ENCODE measurements at regions not wholly inside any gene's neighbourhood (a gene's known extent, or its start where the extent isn't known, plus 50 kb on each side); places are given as distances from the start of the nearest gene placed in this dataset.

DNA sequence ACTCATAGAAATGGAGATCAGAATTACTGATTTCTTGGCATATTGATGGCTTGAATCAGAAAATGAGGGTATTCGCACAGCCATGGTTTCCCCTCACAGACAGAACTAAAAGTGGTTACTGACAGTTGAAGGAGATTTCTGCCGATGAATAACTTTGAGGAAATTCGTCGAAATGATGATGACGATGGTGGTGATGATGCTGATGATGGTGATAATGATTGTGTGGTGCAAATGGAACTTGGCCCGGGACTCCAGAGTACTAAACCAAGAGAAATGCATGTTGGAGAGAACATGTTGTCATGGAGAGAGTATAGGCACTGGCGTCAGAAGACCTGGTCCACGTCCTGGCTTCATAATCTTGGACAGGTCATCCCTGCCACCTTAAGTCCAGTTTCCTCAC, 163.2 kb downstream of the EVX1 start:
- H3K36me3 Mint-ChIP-seq (ENCODE audit: low read depth) = no peaks in the 10 kb centered on the region
- H3K27me3 Mint-ChIP-seq (ENCODE audit: low read depth) = peaks cover 4% of the 10 kb centered on the region
- H3K27ac Mint-ChIP-seq = no peak overlapping the region
- no peak overlapping the region for H3K4me3 Mint-ChIP-seq
- no peak for TF ChIP-seq CTCF (IDR thresholded peaks at IDR 0.05; ENCODE audit: unreplicated experiment in 3 of 3)
- H3K4me1 Mint-ChIP-seq = no peaks in the 10 kb centered on the region
- H3K9me3 Mint-ChIP-seq = peaks cover 8% of the 10 kb centered on the region

- Mint-ChIP-seq H3K4me1 (no peaks in the 10 kb centered on the region), H3K27me3 (ENCODE audit: low read depth) (peaks cover 8% of the 10 kb centered on the region), H3K27ac (no peak overlapping the region), H3K9me3 (peaks cover 6% of the 10 kb centered on the region), H3K4me3 (no peak overlapping the region), H3K36me3 (ENCODE audit: low read depth) (no peaks in the 10 kb centered on the region)
- no peak for TF ChIP-seq CTCF (IDR thresholded peaks at IDR 0.05; ENCODE audit: unreplicated experiment in 3 of 3)
These were observed 166.7 kb downstream of the EVX1 start for GRCh38 chr7:27409311-27409710.

- H3K4me1 Mint-ChIP-seq = no peaks in the 10 kb centered on the region
- H3K27me3 Mint-ChIP-seq (ENCODE audit: low read depth) = peaks cover 8% of the 10 kb centered on the region
- H3K36me3 Mint-ChIP-seq (ENCODE audit: low read depth) = no peaks in the 10 kb centered on the region
- peaks cover 6% of the 10 kb centered on the region for H3K9me3 Mint-ChIP-seq
- TF ChIP-seq CTCF (IDR thresholded peaks at IDR 0.05; ENCODE audit: unreplicated experiment in 3 of 3) = no peak
- no peak overlapping the region for H3K27ac Mint-ChIP-seq
- no peak overlapping the region for H3K4me3 Mint-ChIP-seq
These were observed 167.2 kb downstream of the EVX1 start for GRCh38 chr7:27409776-27410175.

- peaks cover 3% of the 10 kb centered on the region for H3K9me3 Mint-ChIP-seq
- H3K36me3 Mint-ChIP-seq (ENCODE audit: low read depth) = no peaks in the 10 kb centered on the region
These were observed 168.4 kb downstream of the EVX1 start for GRCh38 chr7:27410812-27411544.

DNA sequence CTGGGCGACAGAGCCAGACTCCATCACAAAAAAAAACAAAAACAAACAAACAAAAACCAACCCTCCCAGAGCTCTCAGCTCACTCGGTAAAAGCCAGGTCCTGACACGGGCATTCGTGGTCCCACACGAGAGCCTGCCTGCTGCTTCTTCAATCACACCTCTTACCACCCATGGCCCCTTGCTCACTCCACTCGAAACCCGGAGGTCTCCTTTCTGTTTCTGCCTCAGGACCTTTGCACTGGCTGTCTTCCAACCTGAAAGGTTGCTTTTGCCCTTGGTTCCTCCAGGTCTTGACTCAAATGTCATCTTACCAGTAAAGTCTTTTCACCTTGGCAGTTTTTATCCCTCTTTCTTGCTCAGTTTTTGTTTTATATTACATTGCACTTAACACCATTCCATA, 169.6 kb downstream of the EVX1 start:
- Mint-ChIP-seq H3K4me3 (no peak overlapping the region), H3K9me3 (peaks cover 2% of the 10 kb centered on the region), H3K36me3 (ENCODE audit: low read depth) (no peaks in the 10 kb centered on the region), H3K27me3 (ENCODE audit: low read depth) (peaks cover 4% of the 10 kb centered on the region), H3K4me1 (no peaks in the 10 kb centered on the region), H3K27ac (no peak overlapping the region)
- no peak for TF ChIP-seq CTCF (IDR thresholded peaks at IDR 0.05; ENCODE audit: unreplicated experiment in 3 of 3)

More at GRCh38 chr7:27410812-27411544, 168.4 kb downstream of the EVX1 start:
- Mint-ChIP-seq H3K27ac (no peak overlapping the region), H3K4me1 (no peaks in the 10 kb centered on the region), H3K4me3 (no peak overlapping the region), H3K27me3 (ENCODE audit: low read depth) (peaks cover 8% of the 10 kb centered on the region)
- TF ChIP-seq CTCF (IDR thresholded peaks at IDR 0.05; ENCODE audit: unreplicated experiment in 3 of 3) = no peak

DNA sequence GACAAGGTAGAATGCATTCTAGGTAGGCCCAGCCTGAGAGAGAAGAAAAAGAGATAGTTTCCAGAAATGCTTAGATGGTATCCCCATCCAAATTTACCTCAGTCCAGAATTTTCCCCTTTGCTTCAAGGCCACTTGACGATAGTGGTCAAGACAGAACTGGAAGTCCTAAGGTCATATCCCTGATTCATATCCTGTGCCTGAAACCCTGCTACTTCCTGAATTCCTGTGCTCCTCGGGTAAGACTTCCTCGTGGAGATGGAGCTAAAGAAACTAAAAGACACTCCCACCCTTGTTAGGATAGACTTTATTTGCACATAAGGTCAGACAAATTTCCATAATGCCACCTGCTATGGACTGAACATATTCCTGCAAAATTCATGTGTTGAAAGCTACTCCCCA, 175.9 kb downstream of the EVX1 start:
- H3K36me3 Mint-ChIP-seq (ENCODE audit: low read depth) = no peaks in the 10 kb centered on the region
- H3K4me1 Mint-ChIP-seq = peaks cover 16% of the 10 kb centered on the region
- no peaks in the 10 kb centered on the region for H3K9me3 Mint-ChIP-seq
- no peak for TF ChIP-seq CTCF (IDR thresholded peaks at IDR 0.05; ENCODE audit: unreplicated experiment in 3 of 3)
- H3K27ac Mint-ChIP-seq = no peak overlapping the region
- no peak overlapping the region for H3K4me3 Mint-ChIP-seq
- H3K27me3 Mint-ChIP-seq (ENCODE audit: low read depth) = no peaks in the 10 kb centered on the region

All from nephron (organoid).